ENCODE measurements at regions not wholly inside any gene's neighbourhood (a gene's known extent, or its start where the extent isn't known, plus 50 kb on each side); places are given as distances from the start of the nearest gene placed in this dataset.

- TF ChIP-seq CTCF (IDR thresholded peaks at IDR 0.05) (no peak), RELA (CRISPR knock-in tag; IDR thresholded peaks at IDR 0.05; ENCODE audit: borderline replicate concordance) (no peak), TCF7 (CRISPR knock-in tag; IDR thresholded peaks at IDR 0.05; ENCODE audit: low read depth) (no peak), AFF4 (CRISPR knock-in tag; IDR thresholded peaks at IDR 0.05; ENCODE audit: borderline replicate concordance) (no peak), NFATC4 (CRISPR knock-in tag; IDR thresholded peaks at IDR 0.05) (no peak), MYBL2 (CRISPR knock-in tag; IDR thresholded peaks at IDR 0.05) (no peak)
- TF ChIP-seq, protein P1, sequence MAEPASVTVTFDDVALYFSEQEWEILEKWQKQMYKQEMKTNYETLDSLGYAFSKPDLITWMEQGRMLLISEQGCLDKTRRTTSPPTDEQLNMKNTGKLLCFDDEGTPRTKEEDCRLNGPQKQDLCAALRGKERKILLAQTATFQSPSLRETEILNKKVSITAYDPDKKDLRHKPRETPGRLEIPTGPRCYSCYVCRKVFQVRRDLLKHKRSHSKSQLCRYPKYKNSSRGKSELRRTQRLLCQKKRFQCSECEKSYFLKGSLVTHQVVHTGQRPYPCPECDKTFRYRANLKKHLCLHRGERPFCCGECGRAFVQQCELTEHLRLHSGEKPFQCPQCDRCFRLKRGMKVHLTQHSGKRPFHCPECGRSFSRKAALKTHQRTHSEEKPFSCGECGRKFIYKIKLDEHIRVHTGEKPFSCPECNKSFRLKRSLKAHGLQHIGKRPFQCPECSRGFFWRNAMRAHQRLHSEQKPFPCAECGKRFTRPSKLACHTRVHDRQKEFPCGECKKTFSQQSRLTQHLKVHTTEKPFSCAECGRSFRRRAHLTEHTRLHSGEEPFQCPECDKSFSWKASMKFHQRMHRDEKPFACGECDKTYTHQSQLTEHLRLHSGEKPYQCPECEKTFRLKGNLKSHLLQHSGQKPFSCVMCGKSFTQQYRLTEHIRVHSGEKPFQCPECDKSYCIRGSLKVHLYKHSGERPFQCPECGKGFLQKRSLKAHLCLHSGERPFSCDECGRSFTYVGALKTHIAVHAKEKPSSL (CRISPR knock-in tag; conservative IDR thresholded peaks at IDR 0.05) = no peak
Observed at GRCh38 chr6:12478921-12479320, 188.8 kb downstream of the EDN1 start (continued).

DNA sequence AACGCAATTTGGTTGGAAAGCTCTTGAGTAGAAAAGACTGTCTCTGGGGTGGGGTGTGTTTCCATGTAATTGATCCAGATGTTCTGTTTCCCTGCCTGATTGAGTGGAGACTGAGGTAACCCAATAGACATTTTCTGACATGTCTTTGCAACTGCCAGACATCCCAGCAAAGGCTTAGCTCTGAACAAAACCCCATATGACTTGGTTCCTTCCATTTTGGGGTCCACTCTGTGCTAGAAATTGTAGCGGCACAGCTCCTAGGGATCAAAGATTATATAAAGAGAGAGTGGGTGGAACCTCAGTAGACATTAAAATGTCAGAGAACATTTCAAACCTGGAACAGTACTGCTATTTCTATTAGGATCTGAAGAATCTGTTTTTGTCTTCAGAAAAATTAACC lies 189.3 kb downstream of the EDN1 start:
- H3K27me3 Mint-ChIP-seq (ENCODE audit: low read depth) = no peaks in the 10 kb centered on the region
- peaks cover 24% of the 10 kb centered on the region for H3K4me1 Mint-ChIP-seq
- H3K36me3 Mint-ChIP-seq = peaks cover 6% of the 10 kb centered on the region
- no peak overlapping the region for H3K27ac Mint-ChIP-seq
- no peak overlapping the region for H3K4me3 Mint-ChIP-seq
- H3K9me3 Mint-ChIP-seq = peaks cover 7% of the 10 kb centered on the region
- TF ChIP-seq NFYB (CRISPR knock-in tag; conservative IDR thresholded peaks at IDR 0.05; ENCODE audit: low read depth) (no peak), ZNF219 (CRISPR knock-in tag; IDR thresholded peaks at IDR 0.05; ENCODE audit: borderline replicate concordance) (no peak), TP53 (CRISPR knock-in tag; IDR thresholded peaks at IDR 0.05) (no peak), ATF1 (CRISPR knock-in tag; IDR thresholded peaks at IDR 0.05) (no peak), ZNF317 (CRISPR knock-in tag; IDR thresholded peaks at IDR 0.05; ENCODE audit: borderline replicate concordance, low read depth) (no peak), SMAD3 (CRISPR knock-in tag; IDR thresholded peaks at IDR 0.05; ENCODE audit: borderline replicate concordance) (no peak), E2F4 (CRISPR knock-in tag; IDR thresholded peaks at IDR 0.05; ENCODE audit: borderline replicate concordance, low read depth) (no peak), FOXK1 (CRISPR knock-in tag; IDR thresholded peaks at IDR 0.05) (no peak), FOXP1 (CRISPR knock-in tag; IDR thresholded peaks at IDR 0.05; ENCODE audit: borderline replicate concordance) (no peak)
- TF ChIP-seq, protein P2, sequence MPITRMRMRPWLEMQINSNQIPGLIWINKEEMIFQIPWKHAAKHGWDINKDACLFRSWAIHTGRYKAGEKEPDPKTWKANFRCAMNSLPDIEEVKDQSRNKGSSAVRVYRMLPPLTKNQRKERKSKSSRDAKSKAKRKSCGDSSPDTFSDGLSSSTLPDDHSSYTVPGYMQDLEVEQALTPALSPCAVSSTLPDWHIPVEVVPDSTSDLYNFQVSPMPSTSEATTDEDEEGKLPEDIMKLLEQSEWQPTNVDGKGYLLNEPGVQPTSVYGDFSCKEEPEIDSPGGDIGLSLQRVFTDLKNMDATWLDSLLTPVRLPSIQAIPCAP (CRISPR knock-in tag; IDR thresholded peaks at IDR 0.05) = no peak
- TF ChIP-seq, protein P3, sequence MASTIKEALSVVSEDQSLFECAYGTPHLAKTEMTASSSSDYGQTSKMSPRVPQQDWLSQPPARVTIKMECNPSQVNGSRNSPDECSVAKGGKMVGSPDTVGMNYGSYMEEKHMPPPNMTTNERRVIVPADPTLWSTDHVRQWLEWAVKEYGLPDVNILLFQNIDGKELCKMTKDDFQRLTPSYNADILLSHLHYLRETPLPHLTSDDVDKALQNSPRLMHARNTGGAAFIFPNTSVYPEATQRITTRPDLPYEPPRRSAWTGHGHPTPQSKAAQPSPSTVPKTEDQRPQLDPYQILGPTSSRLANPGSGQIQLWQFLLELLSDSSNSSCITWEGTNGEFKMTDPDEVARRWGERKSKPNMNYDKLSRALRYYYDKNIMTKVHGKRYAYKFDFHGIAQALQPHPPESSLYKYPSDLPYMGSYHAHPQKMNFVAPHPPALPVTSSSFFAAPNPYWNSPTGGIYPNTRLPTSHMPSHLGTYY (CRISPR knock-in tag; IDR thresholded peaks at IDR 0.05) = no peak
- TF ChIP-seq, protein P4, sequence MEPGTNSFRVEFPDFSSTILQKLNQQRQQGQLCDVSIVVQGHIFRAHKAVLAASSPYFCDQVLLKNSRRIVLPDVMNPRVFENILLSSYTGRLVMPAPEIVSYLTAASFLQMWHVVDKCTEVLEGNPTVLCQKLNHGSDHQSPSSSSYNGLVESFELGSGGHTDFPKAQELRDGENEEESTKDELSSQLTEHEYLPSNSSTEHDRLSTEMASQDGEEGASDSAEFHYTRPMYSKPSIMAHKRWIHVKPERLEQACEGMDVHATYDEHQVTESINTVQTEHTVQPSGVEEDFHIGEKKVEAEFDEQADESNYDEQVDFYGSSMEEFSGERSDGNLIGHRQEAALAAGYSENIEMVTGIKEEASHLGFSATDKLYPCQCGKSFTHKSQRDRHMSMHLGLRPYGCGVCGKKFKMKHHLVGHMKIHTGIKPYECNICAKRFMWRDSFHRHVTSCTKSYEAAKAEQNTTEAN (CRISPR knock-in tag; IDR thresholded peaks at IDR 0.05) = no peak
- TF ChIP-seq, protein P1 (CRISPR knock-in tag; conservative IDR thresholded peaks at IDR 0.05) = no peak
- DNase-seq (ENCODE audit: low spot score) = no peak
- ATAC-seq = no peak
- ChIA-PET POLR2A (no interaction called here), CTCF (no interaction called here)
